ENCODE measurements at regions not wholly inside any gene's neighbourhood (a gene's known extent, or its start where the extent isn't known, plus 50 kb on each side); places are given as distances from the start of the nearest gene placed in this dataset.

GRCh38 chr5:92951746-92952145, 629.3 kb downstream of the NR2F1-AS1 start:
- Histone ChIP-seq H3K23ac (ENCODE audit: low read depth, low read length, poor library complexity) (no peak overlapping the region), H2BK5ac (ENCODE audit: low read length) (no peak overlapping the region), H3K9ac (ENCODE audit: low read depth, low read length, poor library complexity) (no peak overlapping the region), H3K27ac (replicated peaks; ENCODE audit: low read length) (no peak overlapping the region), H2BK15ac (ENCODE audit: low read length) (no peak overlapping the region), H3K27me3 (ENCODE audit: control insufficient read depth in 3 of 3, insufficient read depth in 3 of 3, low read depth in 1 of 3, low read length in 3 of 3) (no peaks in the 10 kb centered on the region), H3K4ac (ENCODE audit: low read length) (no peak overlapping the region), H2BK120ac (ENCODE audit: low read depth, low read length) (no peak overlapping the region), H3K4me3 (ENCODE audit: low read length in 2 of 2) (no peak overlapping the region), H3K79me1 (ENCODE audit: low read depth, low read length) (peaks cover 5% of the 10 kb centered on the region), H4K91ac (ENCODE audit: low read depth, low read length, poor library complexity) (no peak overlapping the region), H4K8ac (ENCODE audit: low read depth, low read length) (no peak overlapping the region), H3K4me1 (ENCODE audit: control insufficient read depth in 2 of 2, insufficient read depth in 1 of 2, low read depth in 1 of 2, low read length in 2 of 2) (peaks cover 0 to 4% of the 10 kb centered on the region in 2 donors), H3K36me3 (replicated peaks in 1 of 2; ENCODE audit: control insufficient read depth in 2 of 2, insufficient read depth in 2 of 2, low read length in 2 of 2) (peaks cover 0 to 3% of the 10 kb centered on the region in 2 donors), H3K18ac (ENCODE audit: low read length) (no peak overlapping the region), H3K14ac (ENCODE audit: low read length) (no peak overlapping the region), H2BK12ac (ENCODE audit: low read length) (no peak overlapping the region), H2AFZ (ENCODE audit: low read length) (no peak overlapping the region), H3K9me3 (replicated peaks in 1 of 2; ENCODE audit: control insufficient read depth in 2 of 2, insufficient read depth in 1 of 2, low read depth in 1 of 2, low read length in 2 of 2) (peaks cover 14 to 27% of the 10 kb centered on the region in 2 donors), H3K4me2 (ENCODE audit: insufficient read depth, low read length, poor library complexity, severe bottlenecking) (no peak overlapping the region), H2AK5ac (ENCODE audit: low read depth, low read length) (no peak overlapping the region)
- no peak for DNase-seq (ENCODE audit: low spot score)

- no peak overlapping the region for H2BK120ac ChIP-seq (ENCODE audit: low read depth, low read length)
- WGBS, 2 donors (ENCODE audit: extremely low coverage in 2 of 2, insufficient read length in 2 of 2, insufficient replicate concordance in 1 of 2) = no CpG with 5 or more reads among the region's 8 CpGs
- peak overlapping the region; percentile 78 for H2AK5ac ChIP-seq (ENCODE audit: low read depth, low read length)
- H3K27ac ChIP-seq (replicated peaks; ENCODE audit: low read length) = no peak overlapping the region
- no peak overlapping the region for H2AFZ ChIP-seq (ENCODE audit: low read length)
- no peak overlapping the region for H4K8ac ChIP-seq (ENCODE audit: low read depth, low read length)
- H2BK15ac ChIP-seq (ENCODE audit: low read length) = no peak overlapping the region
- no peak overlapping the region for H3K23ac ChIP-seq (ENCODE audit: low read depth, low read length, poor library complexity)
- H3K79me1 ChIP-seq (ENCODE audit: low read depth, low read length) = no peaks in the 10 kb centered on the region
- no peak overlapping the region for H3K4me2 ChIP-seq (ENCODE audit: insufficient read depth, low read length, poor library complexity, severe bottlenecking)
- no peak overlapping the region for H3K9ac ChIP-seq (ENCODE audit: low read depth, low read length, poor library complexity)
- H2BK12ac ChIP-seq (ENCODE audit: low read length) = no peak overlapping the region
- no peak overlapping the region for H4K91ac ChIP-seq (ENCODE audit: low read depth, low read length, poor library complexity)
- peaks cover 2 to 11% of the 10 kb centered on the region in 2 donors for H3K9me3 ChIP-seq (replicated peaks in 1 of 2; ENCODE audit: control insufficient read depth in 2 of 2, insufficient read depth in 1 of 2, low read depth in 1 of 2, low read length in 2 of 2)
- no peak overlapping the region for H3K4ac ChIP-seq (ENCODE audit: low read length)
- no peak for DNase-seq (ENCODE audit: low spot score)
- H3K36me3 ChIP-seq (replicated peaks in 1 of 2; ENCODE audit: control insufficient read depth in 2 of 2, insufficient read depth in 2 of 2, low read length in 2 of 2) = no peaks in the 10 kb centered on the region
- H3K27me3 ChIP-seq (ENCODE audit: control insufficient read depth in 3 of 3, insufficient read depth in 3 of 3, low read depth in 1 of 3, low read length in 3 of 3) = no peaks in the 10 kb centered on the region
- H3K18ac ChIP-seq (ENCODE audit: low read length) = no peak overlapping the region
- peaks cover 0 to 10% of the 10 kb centered on the region in 2 donors for H3K4me1 ChIP-seq (ENCODE audit: control insufficient read depth in 2 of 2, insufficient read depth in 1 of 2, low read depth in 1 of 2, low read length in 2 of 2)
- H2BK5ac ChIP-seq (ENCODE audit: low read length) = no peak overlapping the region
- no peak overlapping the region for H3K14ac ChIP-seq (ENCODE audit: low read length)
- no peak overlapping the region for H3K4me3 ChIP-seq (ENCODE audit: low read length in 2 of 2)
Measured at GRCh38 chr5:92946546-92946945, 634.5 kb downstream of the NR2F1-AS1 start.

GRCh38 chr5:92945605-92946097, 635.4 kb downstream of the NR2F1-AS1 start:
- Histone ChIP-seq H3K4me1 (ENCODE audit: control insufficient read depth in 2 of 2, insufficient read depth in 1 of 2, low read depth in 1 of 2, low read length in 2 of 2) (peaks cover 0 to 10% of the 10 kb centered on the region in 2 donors), H3K18ac (ENCODE audit: low read length) (no peak overlapping the region), H4K91ac (ENCODE audit: low read depth, low read length, poor library complexity) (no peak overlapping the region), H2BK12ac (ENCODE audit: low read length) (no peak overlapping the region), H2BK120ac (ENCODE audit: low read depth, low read length) (no peak overlapping the region), H3K4me2 (ENCODE audit: insufficient read depth, low read length, poor library complexity, severe bottlenecking) (peak overlapping the region; percentile 2), H2AFZ (ENCODE audit: low read length) (peak overlapping the region; percentile 79), H4K8ac (ENCODE audit: low read depth, low read length) (no peak overlapping the region), H2AK5ac (ENCODE audit: low read depth, low read length) (no peak overlapping the region), H3K4me3 (ENCODE audit: low read length in 2 of 2) (no peak overlapping the region), H2BK15ac (ENCODE audit: low read length) (no peak overlapping the region), H3K36me3 (replicated peaks in 1 of 2; ENCODE audit: control insufficient read depth in 2 of 2, insufficient read depth in 2 of 2, low read length in 2 of 2) (no peaks in the 10 kb centered on the region), H3K9ac (ENCODE audit: low read depth, low read length, poor library complexity) (no peak overlapping the region), H3K27me3 (ENCODE audit: control insufficient read depth in 3 of 3, insufficient read depth in 3 of 3, low read depth in 1 of 3, low read length in 3 of 3) (no peaks in the 10 kb centered on the region), H3K4ac (ENCODE audit: low read length) (no peak overlapping the region), H2BK5ac (ENCODE audit: low read length) (no peak overlapping the region), H3K79me1 (ENCODE audit: low read depth, low read length) (no peaks in the 10 kb centered on the region), H3K23ac (ENCODE audit: low read depth, low read length, poor library complexity) (no peak overlapping the region), H3K9me3 (replicated peaks in 1 of 2; ENCODE audit: control insufficient read depth in 2 of 2, insufficient read depth in 1 of 2, low read depth in 1 of 2, low read length in 2 of 2) (peaks cover 1 to 7% of the 10 kb centered on the region in 2 donors), H3K14ac (ENCODE audit: low read length) (no peak overlapping the region), H3K27ac (replicated peaks; ENCODE audit: low read length) (peak overlapping the region; percentile 64)
- no peak for DNase-seq (ENCODE audit: low spot score)

- no peak for DNase-seq (ENCODE audit: low spot score)
- no peak overlapping the region for H2BK5ac ChIP-seq (ENCODE audit: low read length)
- no peak overlapping the region for H3K18ac ChIP-seq (ENCODE audit: low read length)
- H2AK5ac ChIP-seq (ENCODE audit: low read depth, low read length) = no peak overlapping the region
- no peak overlapping the region for H3K27ac ChIP-seq (replicated peaks; ENCODE audit: low read length)
- no CpG with 5 or more reads among the region's 3 CpGs for WGBS, 2 donors (ENCODE audit: extremely low coverage in 2 of 2, insufficient read length in 2 of 2, insufficient replicate concordance in 1 of 2)
- no peak overlapping the region for H4K91ac ChIP-seq (ENCODE audit: low read depth, low read length, poor library complexity)
- H2BK12ac ChIP-seq (ENCODE audit: low read length) = no peak overlapping the region
- no peak overlapping the region for H2BK15ac ChIP-seq (ENCODE audit: low read length)
- no peak overlapping the region for H4K8ac ChIP-seq (ENCODE audit: low read depth, low read length)
- no peak overlapping the region for H2BK120ac ChIP-seq (ENCODE audit: low read depth, low read length)
- H3K4ac ChIP-seq (ENCODE audit: low read length) = no peak overlapping the region
- no peak overlapping the region for H3K23ac ChIP-seq (ENCODE audit: low read depth, low read length, poor library complexity)
- no peak overlapping the region for H3K9ac ChIP-seq (ENCODE audit: low read depth, low read length, poor library complexity)
- H3K4me1 ChIP-seq (ENCODE audit: control insufficient read depth in 2 of 2, insufficient read depth in 1 of 2, low read depth in 1 of 2, low read length in 2 of 2) = peaks cover 0 to 10% of the 10 kb centered on the region in 2 donors
- H3K9me3 ChIP-seq (replicated peaks in 1 of 2; ENCODE audit: control insufficient read depth in 2 of 2, insufficient read depth in 1 of 2, low read depth in 1 of 2, low read length in 2 of 2) = peaks cover 0 to 5% of the 10 kb centered on the region in 2 donors
- H3K27me3 ChIP-seq (ENCODE audit: control insufficient read depth in 3 of 3, insufficient read depth in 3 of 3, low read depth in 1 of 3, low read length in 3 of 3) = no peaks in the 10 kb centered on the region
- H3K79me1 ChIP-seq (ENCODE audit: low read depth, low read length) = no peaks in the 10 kb centered on the region
- H3K14ac ChIP-seq (ENCODE audit: low read length) = no peak overlapping the region
- H2AFZ ChIP-seq (ENCODE audit: low read length) = peak overlapping the region; percentile 79
- H3K4me2 ChIP-seq (ENCODE audit: insufficient read depth, low read length, poor library complexity, severe bottlenecking) = no peak overlapping the region
- H3K36me3 ChIP-seq (replicated peaks in 1 of 2; ENCODE audit: control insufficient read depth in 2 of 2, insufficient read depth in 2 of 2, low read length in 2 of 2) = no peaks in the 10 kb centered on the region
- no peak overlapping the region for H3K4me3 ChIP-seq (ENCODE audit: low read length in 2 of 2)
Measured at GRCh38 chr5:92944903-92945604, 636.0 kb downstream of the NR2F1-AS1 start.

Data from neuronal stem cell (in vitro differentiated cells).